Activated CD8-positive, alpha-beta memory T cell treated with anti-CD3 and anti-CD28 coated beads, Interleukin-2, amount 50 U/mL, for 48 hours (primary cell): ENCODE measurements at regions not wholly inside any gene's neighbourhood (a gene's known extent, or its start where the extent isn't known, plus 50 kb on each side); places are given as distances from the start of the nearest gene placed in this dataset.

Experiments used
- DNase-seq: peaks from one replicate; pipeline ENCODE4 v3.0.0-alpha.2; 2020

- no peak for DNase-seq
Observed at GRCh38 chr5:4661836-4662235, 478.3 kb upstream of the ADAMTS16 start.

- DNase-seq, result no peak
Observed at GRCh38 chr5:4662756-4663155, 477.4 kb upstream of the ADAMTS16 start.

GRCh38 chr5:4665911-4666310 lies 474.2 kb upstream of the ADAMTS16 start:
- DNase-seq, result no peak

DNA sequence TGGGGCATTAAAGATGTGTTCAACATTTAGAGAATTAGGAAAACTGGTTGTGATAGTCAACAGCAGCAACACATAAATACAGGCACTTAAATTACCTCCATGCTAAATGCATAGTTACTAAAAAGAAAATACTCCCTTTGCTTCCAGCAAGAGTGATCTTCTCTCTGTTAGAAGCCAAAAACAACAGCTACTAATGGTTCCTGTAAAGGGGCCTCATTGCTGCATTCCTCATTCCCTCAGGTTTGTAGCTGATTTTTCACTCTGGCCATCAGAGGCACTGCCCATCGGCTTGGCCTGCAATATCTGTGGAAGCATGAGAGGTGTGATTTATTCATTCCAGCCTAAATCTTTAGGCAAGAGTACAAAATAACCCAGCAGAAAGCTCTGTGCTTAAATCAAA lies 466.0 kb upstream of the ADAMTS16 start:
- DNase-seq, result no peak

GRCh38 chr5:4676934-4677333 lies 463.2 kb upstream of the ADAMTS16 start:
- DNase-seq, result no peak

GRCh38 chr5:4684946-4685345 lies 455.2 kb upstream of the ADAMTS16 start:
- no peak for DNase-seq

DNA sequence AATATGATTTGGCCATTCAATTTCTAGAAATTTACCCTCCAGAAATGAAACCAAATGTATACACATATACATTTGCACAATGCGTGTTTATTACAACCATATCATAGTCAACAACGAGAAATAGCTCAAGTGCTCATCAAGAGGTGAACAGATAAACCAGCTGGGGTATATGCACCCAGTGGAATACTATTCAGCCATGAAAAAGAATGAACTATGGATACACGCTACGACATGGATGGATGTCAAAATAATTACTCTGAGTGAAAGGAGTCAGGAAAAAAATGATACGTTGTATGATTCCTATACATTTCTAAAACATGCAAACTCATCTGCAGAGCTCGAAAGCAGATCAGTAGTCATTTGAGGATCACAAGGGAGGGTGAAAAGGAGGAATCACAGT lies 441.5 kb upstream of the ADAMTS16 start:
- no peak for DNase-seq

DNA sequence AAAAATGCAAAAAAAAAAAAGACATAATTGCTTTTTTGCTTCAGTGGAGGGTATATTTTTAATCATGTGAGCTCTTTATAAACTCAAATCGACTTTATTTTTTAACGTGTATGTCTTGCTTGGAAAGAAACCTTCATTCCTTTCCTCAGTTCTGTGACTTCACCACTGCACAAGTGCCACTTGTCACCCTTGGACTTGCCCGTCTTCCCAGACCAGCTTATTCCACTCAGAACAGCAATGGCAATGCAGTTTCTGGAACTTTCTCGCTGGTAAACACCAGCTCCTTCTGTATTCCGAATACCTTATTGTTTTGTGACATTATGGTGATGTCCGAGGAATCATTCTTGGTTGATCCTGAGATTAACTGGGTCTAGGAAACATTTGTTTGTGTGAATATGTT lies 440.5 kb upstream of the ADAMTS16 start:
- DNase-seq, result no peak

DNA sequence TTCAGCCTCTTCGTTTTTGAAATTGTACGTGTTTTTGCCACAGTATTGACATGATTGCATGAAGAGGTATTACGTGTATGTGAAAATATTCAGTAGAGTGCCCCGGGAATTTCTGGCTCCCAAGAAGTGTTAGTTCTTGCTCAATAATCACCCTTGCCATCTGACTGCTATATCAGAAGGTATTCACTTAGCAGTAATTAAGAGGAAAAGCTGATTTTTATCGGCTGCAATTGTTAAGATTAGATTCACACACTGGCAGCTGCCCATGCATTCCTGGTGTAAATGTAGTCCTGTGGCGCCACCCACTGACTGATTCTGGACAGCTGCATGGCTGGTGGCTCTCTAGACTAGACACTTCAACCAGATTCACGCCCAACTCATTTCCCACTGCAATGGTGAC lies 440.1 kb upstream of the ADAMTS16 start:
- no peak for DNase-seq

GRCh38 chr5:4700871-4701270 lies 439.3 kb upstream of the ADAMTS16 start:
- DNase-seq, result no peak

- no peak for DNase-seq
Observed at GRCh38 chr5:4703931-4704458, 436.1 kb upstream of the ADAMTS16 start.

DNA sequence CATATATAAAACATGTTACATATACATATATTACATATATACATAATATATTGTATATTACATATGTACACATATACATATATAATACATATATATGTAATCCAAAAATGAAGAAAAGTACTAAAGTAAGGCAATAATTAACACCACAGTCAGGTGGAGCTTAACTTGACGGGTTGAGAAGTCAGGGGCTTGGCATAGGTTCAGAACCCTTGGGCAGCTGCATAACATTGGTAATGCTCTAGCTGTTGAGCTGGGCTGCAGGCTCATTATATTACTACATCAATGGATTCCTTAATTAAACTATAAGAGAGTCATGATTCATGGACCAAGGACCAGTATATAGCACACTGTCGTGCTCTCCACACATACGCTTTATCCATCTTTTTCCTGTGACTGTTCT lies 435.2 kb upstream of the ADAMTS16 start:
- DNase-seq, result no peak

DNA sequence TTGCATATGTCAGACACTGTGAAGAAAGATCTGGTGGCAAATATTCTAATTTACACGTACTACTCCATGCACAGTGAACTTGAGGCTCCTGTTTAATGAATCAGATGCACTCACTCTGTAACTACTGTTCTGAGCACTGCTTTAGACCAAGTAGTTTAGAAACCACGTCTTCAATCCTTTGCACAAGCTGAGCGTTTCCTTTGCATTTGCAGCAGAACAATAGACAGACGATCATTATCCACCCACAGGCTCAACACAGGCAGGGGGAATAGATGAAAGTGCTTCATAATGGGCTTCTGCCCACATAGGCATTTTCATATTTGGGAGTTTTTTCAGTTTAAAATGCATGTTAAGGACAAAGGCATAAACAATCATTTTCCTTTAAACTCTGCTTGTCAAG lies 423.3 kb upstream of the ADAMTS16 start:
- no peak for DNase-seq

DNA sequence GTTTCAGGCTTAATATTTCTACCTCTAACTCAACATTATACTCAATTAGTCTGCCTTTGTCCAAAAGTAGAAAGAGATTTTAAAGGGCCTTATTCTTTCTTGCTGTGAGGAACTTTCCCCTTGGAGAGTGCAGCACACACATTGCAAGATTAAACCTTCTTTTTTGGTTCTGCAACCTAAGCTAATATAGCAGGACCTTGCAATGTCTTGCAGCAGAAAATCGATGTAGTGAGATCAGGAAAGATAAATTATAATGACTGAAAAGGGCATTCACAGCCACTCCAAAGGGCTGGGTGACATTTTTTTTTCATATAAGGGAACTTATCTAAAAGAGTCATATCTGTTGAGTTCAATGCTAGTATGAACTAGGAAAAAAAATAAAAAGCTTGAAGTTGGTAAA lies 422.7 kb upstream of the ADAMTS16 start:
- no peak for DNase-seq

GRCh38 chr5:4720831-4721230 lies 419.3 kb upstream of the ADAMTS16 start:
- DNase-seq, result no peak

DNA sequence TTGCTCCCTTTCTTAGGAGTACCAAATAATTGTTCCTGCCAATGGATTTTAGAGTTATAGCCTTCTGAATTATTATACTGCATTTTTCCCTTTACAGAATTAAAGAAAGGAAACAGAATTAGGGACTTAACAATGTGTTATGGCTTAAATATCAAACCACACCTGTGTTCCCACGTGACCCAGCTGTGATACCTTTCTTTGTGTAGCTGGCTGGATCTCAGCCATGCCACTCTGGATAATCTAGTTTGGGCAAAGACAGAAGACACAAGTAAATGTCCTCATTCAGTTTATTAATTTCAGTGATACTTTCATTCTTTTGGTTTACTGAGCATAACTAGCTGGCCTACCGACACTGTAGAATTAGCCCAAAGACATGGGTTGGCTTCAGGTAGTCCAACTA lies 417.2 kb upstream of the ADAMTS16 start:
- no peak for DNase-seq

DNA sequence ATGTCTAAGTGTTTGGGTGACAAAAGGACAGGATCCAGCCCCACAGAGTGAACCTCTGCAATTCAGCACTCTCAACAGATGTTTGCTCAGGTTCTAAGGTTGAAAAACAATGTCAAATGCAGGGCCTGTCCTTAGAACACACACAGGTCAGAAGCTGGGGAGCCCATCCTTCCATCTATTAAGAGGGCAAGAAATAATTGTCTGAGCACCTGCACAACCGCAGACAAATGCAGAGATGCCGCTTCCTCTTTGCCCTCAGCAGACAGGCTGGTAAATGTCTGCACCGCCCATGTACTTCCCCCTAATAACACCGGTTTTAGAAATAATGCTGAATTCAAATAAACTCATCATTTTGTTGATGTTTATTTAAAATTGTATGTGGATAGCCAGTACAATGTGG lies 414.5 kb upstream of the ADAMTS16 start:
- DNase-seq, result no peak

- DNase-seq, result no peak
Observed at GRCh38 chr5:4730279-4730678, 409.9 kb upstream of the ADAMTS16 start.

DNA sequence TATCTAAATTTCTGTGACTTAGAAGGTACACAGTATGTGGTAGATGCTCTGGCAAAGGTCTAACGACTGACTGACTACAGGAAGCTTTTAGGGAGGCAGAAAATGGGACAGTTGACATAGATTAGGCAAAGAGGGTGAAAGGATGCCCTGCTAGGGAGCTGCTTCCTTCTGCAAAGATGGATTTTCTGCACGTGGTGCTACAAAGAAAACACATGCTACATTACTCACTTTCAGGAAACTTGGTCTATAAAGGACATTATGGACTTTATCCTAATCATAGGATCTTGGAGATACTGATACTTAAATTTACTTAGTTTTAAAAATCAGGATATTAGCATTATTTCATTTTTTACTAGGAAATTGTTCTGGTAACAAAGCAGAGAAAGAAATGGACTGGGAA lies 405.8 kb upstream of the ADAMTS16 start:
- no peak for DNase-seq

DNA sequence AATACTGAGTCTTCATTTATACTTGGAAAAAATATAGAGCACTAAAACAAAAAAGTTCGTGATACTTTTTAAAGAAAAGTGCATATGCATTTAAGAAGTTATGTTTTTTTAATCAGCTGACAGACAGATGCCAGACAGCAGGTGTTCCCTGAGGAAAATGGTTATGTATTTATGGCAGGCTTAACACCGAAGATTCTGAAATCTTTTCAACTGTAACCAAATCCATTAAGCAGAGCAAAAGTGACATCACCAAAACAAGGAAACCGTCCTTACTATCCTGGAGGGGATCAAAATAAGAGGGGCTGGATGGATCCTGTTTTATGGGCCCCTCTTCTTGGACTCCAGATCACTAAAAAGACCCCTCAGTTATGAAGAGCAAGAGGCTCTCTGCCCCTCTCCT lies 404.9 kb upstream of the ADAMTS16 start:
- DNase-seq, result no peak

DNA sequence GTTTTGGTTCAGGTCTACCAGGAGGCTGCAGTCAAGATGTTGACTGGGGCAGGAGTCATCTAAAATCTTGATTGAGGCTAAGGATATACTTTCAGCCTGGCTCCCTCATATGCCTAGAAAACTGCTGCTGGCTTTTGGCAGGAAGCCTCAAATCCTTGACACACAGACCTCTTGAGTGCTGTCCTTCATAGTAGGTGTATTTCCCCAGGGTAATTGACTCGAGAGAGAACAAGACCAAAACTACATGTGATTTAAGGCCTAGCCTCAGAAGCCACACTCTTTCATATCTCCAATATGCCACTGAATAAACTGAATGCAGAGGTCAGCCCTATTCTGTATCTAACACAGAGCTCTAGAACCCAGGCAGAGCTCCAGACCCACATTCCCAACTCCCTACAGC lies 402.3 kb upstream of the ADAMTS16 start:
- no peak for DNase-seq

GRCh38 chr5:4738298-4738697 lies 401.8 kb upstream of the ADAMTS16 start:
- no peak for DNase-seq

DNA sequence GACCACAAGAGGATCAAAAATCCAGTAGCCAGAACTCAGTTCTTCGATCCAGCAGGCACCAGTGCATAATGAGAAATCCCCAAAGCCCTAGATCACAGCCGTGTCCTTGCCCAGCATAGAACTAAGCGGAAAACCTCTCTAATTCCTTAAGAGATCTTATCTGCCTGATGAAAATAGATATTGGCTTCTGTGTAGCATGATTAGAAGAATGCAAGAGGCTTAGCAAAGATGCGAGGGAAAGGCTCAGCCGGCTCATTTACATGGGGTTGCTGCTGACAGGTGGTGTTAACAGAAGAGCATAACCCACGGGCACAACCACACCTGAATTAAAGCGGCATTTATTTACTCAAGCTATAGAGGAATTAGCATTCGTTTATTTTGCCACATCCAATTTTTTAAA lies 400.0 kb upstream of the ADAMTS16 start:
- DNase-seq, result no peak

DNA sequence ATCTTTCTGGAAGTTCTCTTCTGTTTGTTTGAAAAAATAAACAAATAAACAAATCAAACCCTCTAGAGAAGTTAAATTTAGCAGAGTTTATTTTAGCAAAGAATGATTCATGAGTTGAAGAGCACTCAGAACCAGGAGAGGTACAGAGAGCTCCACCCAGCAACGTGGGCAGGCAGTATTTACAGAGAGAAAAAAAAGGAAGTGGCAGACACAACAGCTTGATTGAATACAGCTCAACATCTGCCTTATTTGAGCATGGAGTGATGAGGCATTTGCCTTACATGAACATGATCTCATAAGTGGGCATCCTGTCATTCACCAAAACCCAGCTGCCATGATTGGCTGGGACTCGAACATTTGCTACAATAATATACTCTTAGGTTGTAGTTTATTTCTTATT lies 381.6 kb upstream of the ADAMTS16 start:
- no peak for DNase-seq

- no peak for DNase-seq
Observed at GRCh38 chr5:4758996-4759395, 381.1 kb upstream of the ADAMTS16 start.

DNA sequence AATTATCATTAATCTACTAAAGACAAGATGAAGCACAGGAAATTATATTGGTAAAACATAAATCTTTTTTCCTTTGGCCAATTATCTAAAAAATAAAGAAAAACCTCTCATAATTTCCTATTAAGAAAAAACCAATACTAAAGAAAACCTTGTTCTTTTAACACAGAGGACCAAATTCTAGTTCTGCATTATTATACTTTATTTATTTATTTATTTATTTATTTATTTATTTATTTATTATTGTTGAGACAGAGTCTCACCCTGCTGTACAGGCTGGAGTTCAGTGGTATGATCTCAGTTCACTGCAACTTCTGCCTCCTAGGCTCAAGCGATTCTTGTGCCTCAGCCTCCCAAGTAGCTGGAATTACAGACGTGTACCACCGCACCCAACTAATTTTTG lies 377.8 kb upstream of the ADAMTS16 start:
- no peak for DNase-seq
